ENCODE measurements at regions not wholly inside any gene's neighbourhood (a gene's known extent, or its start where the extent isn't known, plus 50 kb on each side); places are given as distances from the start of the nearest gene placed in this dataset.

DNA sequence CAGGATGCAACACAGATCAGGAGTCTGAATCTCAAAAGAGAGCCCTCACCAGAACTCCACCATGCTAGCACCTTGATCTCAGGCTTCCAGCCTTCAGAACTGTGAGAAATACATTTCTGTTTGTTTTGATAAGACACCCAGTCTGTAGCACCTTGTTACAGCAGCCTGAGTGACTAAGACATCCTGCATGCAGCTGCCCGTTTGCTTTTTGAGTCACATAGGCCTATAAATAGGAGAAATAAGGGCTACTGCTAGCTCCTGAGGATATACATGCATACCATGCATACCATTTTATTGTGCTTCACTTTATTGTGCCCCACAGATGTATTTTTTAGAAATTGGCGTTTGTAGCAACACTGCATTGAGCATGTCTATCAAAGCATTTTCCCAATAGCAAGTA, 337.8 kb downstream of the CDH2 start:
- peaks cover 4% of the 10 kb centered on the region for H3K9me3 Mint-ChIP-seq
- DNase-seq, result no peak
- no peak for ATAC-seq
- no peaks in the 10 kb centered on the region for H3K36me3 Mint-ChIP-seq (ENCODE audit: low read depth)
- H3K4me1 Mint-ChIP-seq (ENCODE audit: low read depth), result no peaks in the 10 kb centered on the region
- H3K4me3 Mint-ChIP-seq, result no peak overlapping the region
- intact Hi-C loops (cut with micrococcal nuclease), result no loop called here
- TF ChIP-seq, protein P1, sequence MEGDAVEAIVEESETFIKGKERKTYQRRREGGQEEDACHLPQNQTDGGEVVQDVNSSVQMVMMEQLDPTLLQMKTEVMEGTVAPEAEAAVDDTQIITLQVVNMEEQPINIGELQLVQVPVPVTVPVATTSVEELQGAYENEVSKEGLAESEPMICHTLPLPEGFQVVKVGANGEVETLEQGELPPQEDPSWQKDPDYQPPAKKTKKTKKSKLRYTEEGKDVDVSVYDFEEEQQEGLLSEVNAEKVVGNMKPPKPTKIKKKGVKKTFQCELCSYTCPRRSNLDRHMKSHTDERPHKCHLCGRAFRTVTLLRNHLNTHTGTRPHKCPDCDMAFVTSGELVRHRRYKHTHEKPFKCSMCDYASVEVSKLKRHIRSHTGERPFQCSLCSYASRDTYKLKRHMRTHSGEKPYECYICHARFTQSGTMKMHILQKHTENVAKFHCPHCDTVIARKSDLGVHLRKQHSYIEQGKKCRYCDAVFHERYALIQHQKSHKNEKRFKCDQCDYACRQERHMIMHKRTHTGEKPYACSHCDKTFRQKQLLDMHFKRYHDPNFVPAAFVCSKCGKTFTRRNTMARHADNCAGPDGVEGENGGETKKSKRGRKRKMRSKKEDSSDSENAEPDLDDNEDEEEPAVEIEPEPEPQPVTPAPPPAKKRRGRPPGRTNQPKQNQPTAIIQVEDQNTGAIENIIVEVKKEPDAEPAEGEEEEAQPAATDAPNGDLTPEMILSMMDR (IDR thresholded peaks at IDR 0.05), result no peak
- ChIA-PET CTCF (no interaction called here), POLR2A (no interaction called here)
- peaks cover 2% of the 10 kb centered on the region for H3K27me3 Mint-ChIP-seq
- H3K27ac Mint-ChIP-seq, result no peak overlapping the region

DNA sequence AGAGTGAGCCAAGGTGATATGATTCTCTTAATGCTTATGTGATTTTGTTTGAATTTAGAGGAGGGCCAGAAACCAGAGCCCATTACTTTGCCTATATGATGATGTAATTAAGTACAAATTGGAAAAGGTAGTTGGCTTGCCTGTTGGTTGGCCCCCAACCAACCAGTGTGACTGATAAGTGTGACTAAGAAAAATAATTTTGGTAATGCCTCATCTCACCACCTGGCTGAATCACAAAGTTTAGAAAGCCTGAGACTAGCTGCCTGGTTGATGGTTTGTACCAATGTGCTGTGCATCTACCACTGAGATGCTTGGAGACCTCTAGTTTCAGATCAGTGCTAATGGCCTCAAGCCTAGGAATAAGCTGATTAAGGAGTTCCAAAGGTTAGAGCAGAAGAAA, 338.7 kb downstream of the CDH2 start:
- intact Hi-C loops (cut with micrococcal nuclease), result no loop called here
- H3K27ac Mint-ChIP-seq, result no peak overlapping the region
- ATAC-seq, result no peak
- H3K4me3 Mint-ChIP-seq, result no peak overlapping the region
- no peaks in the 10 kb centered on the region for H3K4me1 Mint-ChIP-seq (ENCODE audit: low read depth)
- TF ChIP-seq, protein P1 (IDR thresholded peaks at IDR 0.05), result no peak
- H3K9me3 Mint-ChIP-seq, result peaks cover 4% of the 10 kb centered on the region
- H3K27me3 Mint-ChIP-seq, result peaks cover 2% of the 10 kb centered on the region
- no peaks in the 10 kb centered on the region for H3K36me3 Mint-ChIP-seq (ENCODE audit: low read depth)
- DNase-seq, result no peak
- ChIA-PET CTCF (no interaction called here), POLR2A (no interaction called here)

DNA sequence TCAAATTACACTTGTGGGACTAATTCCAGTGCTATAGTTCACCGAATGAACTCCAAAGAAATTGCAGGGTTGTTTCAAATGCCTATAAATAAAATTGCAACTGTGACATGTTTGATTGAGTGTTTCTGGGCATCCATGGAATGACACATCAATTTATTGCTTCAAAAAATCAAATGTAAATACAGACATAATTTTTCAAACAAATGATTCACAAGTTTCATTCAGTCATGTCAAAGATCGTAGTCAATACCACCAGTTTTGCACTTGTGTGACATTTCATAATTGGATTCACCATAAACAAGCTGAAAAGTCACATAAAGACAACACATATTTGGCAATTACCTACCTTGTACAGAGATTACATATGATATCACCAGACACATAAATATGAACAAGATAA, 350.8 kb downstream of the CDH2 start:
- CTCF ChIA-PET, result no interaction called here
- no peaks in the 10 kb centered on the region for H3K36me3 Mint-ChIP-seq (ENCODE audit: low read depth)

DNA sequence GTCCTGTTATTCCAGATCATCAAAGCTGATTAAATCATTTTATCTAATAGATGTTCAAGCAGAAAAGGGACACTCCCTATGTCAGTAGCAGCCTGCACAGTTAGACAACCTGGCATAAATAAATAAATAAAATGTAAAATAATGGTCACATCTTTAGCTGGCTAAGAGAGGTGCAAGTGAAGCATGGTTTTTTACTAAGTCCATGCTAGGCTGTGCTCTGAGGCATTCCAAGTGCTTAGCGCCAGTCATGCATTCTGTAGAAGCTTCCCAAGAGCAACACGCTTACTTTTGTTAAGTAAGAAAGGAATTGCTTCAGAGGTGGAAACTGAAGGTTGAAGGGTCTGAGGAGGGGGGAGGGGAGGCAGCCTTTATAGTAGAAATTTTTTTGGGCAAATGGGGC, 351.2 kb downstream of the CDH2 start:
- Mint-ChIP-seq H3K36me3 (ENCODE audit: low read depth) (no peaks in the 10 kb centered on the region), H3K4me3 (no peak overlapping the region), H3K4me1 (ENCODE audit: low read depth) (no peaks in the 10 kb centered on the region), H3K9me3 (peaks cover 12% of the 10 kb centered on the region), H3K27me3 (no peaks in the 10 kb centered on the region), H3K27ac (no peak overlapping the region)
- TF ChIP-seq, protein P1 (IDR thresholded peaks at IDR 0.05), result no peak
- no peak for DNase-seq
- POLR2A ChIA-PET, result interaction anchor here (0.5 kb wide), 1 partner anchor 663 kb away, joined by 3 read pairs; no protein-coding TSS in a partner anchor
- CTCF ChIA-PET, result no interaction called here
- intact Hi-C loops (cut with micrococcal nuclease), result no loop called here
- ATAC-seq, result no peak

More for the DNA sequence above, 350.8 kb downstream of the CDH2 start:
- peaks cover 12% of the 10 kb centered on the region for H3K9me3 Mint-ChIP-seq
- TF ChIP-seq, protein P1 (IDR thresholded peaks at IDR 0.05), result no peak
- ATAC-seq (no peak), DNase-seq (no peak)
- intact Hi-C loops (cut with micrococcal nuclease), result no loop called here
- no peak overlapping the region for H3K4me3 Mint-ChIP-seq
- no peaks in the 10 kb centered on the region for H3K27me3 Mint-ChIP-seq
- POLR2A ChIA-PET, result interaction anchor here (0.5 kb wide), 1 partner anchor 663 kb away, joined by 3 read pairs; no protein-coding TSS in a partner anchor
- no peaks in the 10 kb centered on the region for H3K4me1 Mint-ChIP-seq (ENCODE audit: low read depth)
- no peak overlapping the region for H3K27ac Mint-ChIP-seq

DNA sequence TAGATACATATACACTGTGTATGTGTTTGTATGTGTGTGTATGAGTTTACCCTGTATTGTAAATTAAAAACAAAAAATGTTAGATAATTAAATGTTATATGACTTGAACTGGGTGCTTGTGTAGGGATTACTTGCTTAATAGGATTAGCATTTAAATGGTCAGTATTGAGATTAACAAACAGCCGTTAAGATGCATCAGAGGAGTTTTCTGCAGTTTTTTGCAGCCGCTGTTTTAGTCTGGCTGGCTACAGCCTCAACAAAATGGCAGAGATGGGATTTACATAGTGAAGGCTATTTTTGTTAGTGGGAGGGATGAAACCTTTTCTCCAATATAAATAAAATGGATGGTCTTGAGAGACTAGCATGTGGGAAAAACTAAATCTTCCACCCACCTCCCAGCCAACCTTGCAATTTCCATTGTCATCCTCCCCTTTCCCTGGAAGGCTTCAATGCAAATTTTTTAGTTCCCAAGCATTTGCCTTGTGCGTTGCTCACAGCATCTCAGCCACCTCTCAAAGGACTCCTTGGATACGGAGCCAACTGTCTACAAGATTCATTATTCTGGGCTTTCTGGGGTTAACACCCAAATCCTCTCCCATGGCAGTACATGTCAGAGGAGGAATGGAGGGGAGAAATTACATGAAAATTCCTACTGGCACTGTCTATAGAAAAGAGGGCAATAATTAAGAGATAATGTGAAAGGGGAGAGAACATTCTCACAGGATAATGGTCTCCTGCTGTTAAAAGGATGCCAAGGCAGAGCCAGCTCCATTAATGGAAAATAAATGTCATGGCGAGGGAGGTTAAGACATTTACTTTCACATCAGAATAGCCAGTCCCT, 351.9 kb downstream of the CDH2 start:
- no peaks in the 10 kb centered on the region for H3K36me3 Mint-ChIP-seq (ENCODE audit: low read depth)
- intact Hi-C loops (cut with micrococcal nuclease), result no loop called here
- H3K27ac Mint-ChIP-seq, result no peak overlapping the region
- H3K4me1 Mint-ChIP-seq (ENCODE audit: low read depth), result no peaks in the 10 kb centered on the region
- H3K9me3 Mint-ChIP-seq, result peaks cover 12% of the 10 kb centered on the region
- ATAC-seq (no peak), DNase-seq (no peak)
- ChIA-PET CTCF (no interaction called here), POLR2A (no interaction called here)
- H3K4me3 Mint-ChIP-seq, result no peak overlapping the region
- TF ChIP-seq, protein P1 (IDR thresholded peaks at IDR 0.05), result no peak
- no peaks in the 10 kb centered on the region for H3K27me3 Mint-ChIP-seq

All from activated CD8-positive, alpha-beta T cell treated with anti-CD3 and anti-CD28 coated beads for 36 hours (primary cell).